AG09319 (cell line): ENCODE measurements at regions not wholly inside any gene's neighbourhood (a gene's known extent, or its start where the extent isn't known, plus 50 kb on each side); places are given as distances from the start of the nearest gene placed in this dataset.

ENCODE experiments used
- DNase-seq: peaks from one replicate; pipeline ENCODE4 v3.0.0-alpha.2; 2010; ENCODE audit warnings: low read depth; ENCODE audit errors: extremely low read depth
- TF ChIP-seq, protein P1 (sequence below): IDR thresholded peaks from 2 replicates; pipeline ENCODE4 v1.5.1; 2011; ENCODE audit warnings: low read depth, mild to moderate bottlenecking, inconsistent platforms, low read length, moderate library complexity

DNA sequence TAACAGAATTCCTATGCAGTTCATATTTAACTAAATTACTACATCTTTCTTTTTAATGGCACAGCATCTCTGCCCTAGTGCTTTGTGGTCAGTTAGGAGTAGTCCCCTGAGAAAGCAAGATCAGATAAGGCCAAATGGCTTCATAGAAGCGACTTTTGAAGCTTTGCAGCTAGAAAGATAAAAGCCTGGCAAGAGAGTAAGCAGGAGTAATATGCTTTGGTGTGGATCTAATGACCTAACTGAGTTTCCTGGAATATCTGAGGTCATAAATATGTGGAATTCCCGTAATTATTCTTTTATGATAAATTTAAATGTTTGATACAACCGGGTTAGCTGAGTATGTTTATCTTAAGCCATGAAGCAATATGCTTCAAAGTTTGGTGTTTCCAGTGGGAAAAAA, 374.9 kb upstream of the LRRC3B start:
- TF ChIP-seq, protein P1, sequence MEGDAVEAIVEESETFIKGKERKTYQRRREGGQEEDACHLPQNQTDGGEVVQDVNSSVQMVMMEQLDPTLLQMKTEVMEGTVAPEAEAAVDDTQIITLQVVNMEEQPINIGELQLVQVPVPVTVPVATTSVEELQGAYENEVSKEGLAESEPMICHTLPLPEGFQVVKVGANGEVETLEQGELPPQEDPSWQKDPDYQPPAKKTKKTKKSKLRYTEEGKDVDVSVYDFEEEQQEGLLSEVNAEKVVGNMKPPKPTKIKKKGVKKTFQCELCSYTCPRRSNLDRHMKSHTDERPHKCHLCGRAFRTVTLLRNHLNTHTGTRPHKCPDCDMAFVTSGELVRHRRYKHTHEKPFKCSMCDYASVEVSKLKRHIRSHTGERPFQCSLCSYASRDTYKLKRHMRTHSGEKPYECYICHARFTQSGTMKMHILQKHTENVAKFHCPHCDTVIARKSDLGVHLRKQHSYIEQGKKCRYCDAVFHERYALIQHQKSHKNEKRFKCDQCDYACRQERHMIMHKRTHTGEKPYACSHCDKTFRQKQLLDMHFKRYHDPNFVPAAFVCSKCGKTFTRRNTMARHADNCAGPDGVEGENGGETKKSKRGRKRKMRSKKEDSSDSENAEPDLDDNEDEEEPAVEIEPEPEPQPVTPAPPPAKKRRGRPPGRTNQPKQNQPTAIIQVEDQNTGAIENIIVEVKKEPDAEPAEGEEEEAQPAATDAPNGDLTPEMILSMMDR: no peak
- DNase-seq: no peak

DNA sequence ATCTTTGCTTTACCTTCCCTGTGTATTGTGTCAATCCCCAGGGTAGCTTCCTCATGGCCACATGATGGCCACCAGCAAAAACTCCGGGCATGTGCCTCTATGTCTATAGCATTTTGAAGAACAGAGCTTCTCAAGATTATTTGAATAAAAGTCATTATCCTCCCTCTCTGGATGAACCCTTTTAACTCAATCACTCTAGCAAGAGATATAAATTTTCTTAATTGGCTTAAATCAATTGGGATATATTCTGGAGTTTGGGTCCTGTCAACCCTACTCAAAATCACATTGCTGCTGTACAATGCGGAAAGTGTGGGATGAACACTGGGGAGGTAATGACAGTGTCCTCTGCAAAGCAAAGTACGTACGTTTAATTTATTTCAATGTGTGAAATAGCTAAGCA, 370.6 kb upstream of the LRRC3B start:
- no peak for DNase-seq
- TF ChIP-seq, protein P1: no peak

DNA sequence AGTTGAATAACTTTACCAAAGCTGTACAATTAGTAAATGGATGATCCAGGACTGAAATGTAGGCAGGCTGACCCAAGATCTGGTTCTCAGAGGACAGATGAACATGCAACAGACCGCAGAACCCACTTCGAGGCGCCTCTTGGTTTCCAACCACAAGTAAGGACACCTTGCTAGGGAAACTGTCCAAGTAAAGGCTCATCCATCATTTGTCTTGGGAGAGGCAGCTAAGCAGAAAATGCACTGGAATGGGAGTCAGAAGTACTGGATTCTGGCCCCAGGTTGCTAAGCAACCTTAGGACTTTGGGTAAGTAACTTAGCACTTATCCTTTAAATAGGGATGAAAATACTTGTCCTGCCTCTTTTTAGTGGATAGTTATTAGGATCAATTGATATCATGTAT, 366.3 kb upstream of the LRRC3B start:
- TF ChIP-seq, protein P1: no peak
- DNase-seq: no peak

DNA sequence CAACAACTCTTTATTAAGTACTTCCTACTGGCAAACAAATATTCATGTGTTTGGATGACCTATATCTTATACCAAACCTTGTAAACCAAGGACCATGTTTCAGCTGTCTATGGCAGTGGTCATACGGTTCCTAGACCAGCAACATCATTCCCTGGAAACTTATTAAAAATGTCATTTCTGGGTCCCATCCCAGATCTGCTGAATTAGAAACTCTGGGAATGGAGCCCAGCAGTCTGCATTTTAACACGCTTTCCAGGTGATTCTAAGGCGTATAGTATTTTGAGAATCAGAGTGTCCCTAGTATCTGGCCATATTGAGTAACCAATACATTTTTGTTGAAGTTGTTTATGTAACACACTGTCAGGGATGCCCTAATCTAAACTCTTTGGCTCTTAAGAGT, 363.4 kb upstream of the LRRC3B start:
- TF ChIP-seq, protein P1: no peak
- no peak for DNase-seq

DNA sequence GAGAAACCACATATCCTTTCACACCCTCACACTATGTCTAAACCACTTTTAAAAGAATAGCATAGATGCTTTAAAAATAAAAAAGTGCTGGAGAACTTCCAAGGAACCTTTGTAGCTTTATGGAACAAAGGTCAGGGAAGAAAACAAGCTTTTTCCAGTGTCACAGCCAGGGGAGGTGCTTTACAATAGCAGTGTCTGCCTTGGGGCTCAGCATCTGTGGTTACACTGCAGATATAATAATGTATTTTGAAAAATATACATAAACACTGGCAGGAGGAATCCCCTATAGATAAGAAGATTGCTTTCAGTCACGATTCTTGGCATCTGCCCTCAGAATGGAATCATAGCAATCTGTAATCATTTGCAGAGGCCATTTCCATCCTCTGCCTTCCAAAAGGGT, 362.4 kb upstream of the LRRC3B start:
- TF ChIP-seq, protein P1: no peak
- DNase-seq: no peak

DNA sequence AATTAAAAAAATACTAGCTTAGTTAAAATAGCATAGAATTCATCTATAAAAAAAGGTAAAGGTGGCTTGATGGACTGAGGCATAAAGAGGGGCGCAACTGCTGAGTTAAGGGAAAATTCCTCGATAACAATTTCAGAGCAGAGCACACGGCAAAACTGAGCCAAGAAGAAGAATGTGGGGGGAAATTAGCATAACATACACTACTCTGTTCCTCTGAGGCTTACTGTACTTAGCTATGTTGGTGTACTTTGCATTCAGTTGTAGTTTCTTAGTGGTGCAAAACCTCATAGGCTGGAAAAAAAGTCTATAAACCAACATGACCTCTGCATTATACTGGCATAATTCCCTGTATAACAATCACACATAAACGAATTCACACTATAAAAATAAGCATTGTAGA, 357.9 kb upstream of the LRRC3B start:
- DNase-seq: no peak
- TF ChIP-seq, protein P1: no peak

DNA sequence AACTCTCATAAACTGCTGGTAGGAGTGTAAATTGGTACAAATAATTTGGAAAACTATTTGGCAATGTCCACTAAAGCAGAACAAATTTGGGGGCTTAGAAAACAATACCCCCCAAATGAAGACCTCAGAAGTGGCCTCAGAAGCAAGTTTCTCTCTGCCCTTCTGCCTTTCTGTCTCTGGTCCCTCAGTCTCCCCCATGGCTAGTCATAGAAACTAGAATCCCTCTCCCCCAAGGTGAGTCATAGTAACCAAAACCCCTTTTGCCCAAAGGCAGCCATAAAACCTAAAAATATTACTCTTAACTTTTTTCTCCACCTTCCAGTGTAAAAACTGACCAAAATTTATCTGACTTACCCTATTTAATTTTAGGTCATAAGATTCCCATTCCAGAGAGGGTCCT, 350.7 kb upstream of the LRRC3B start:
- DNase-seq: no peak
- TF ChIP-seq, protein P1: no peak

DNA sequence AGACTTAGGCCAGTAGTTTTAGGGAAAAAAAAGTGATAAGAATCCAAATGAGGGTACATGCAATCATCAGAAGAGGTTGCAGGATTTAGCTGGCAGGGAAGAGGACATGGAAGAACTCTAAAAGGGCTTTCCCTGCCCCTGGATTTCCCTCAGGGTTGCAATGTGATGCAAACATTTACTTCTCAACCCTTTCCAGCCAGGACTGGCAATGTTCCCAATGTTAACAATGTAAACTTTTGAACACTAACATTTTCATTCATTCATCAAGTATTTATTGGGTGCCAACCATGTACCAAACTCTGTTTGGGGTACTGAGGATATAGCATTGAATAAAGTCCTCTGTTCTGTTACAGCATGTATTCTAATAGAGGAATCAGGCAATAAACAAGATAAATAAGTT, 349.4 kb upstream of the LRRC3B start:
- TF ChIP-seq, protein P1: no peak

More for the DNA sequence above, 349.4 kb upstream of the LRRC3B start:
- no peak for DNase-seq
